Liver (tissue), 8 donors: ENCODE measurements at regions not wholly inside any gene's neighbourhood (a gene's known extent, or its start where the extent isn't known, plus 50 kb on each side); places are given as distances from the start of the nearest gene placed in this dataset.

Experiments
- DNase-seq: peaks from one replicate; pipeline ENCODE4 v3.0.0-alpha.2; 2017; ENCODE audit warnings: low spot score
- H3K27ac ChIP-seq, 2 donors: one replicate each; pipeline ENCODE4 v1.7.0; 2013; ENCODE audit warnings: inconsistent platforms in 2 of 2, low read length in 2 of 2, control low read depth in 1 of 2, low read depth in 1 of 2, mild to moderate bottlenecking in 1 of 2
- H3K27me3 ChIP-seq, 4 donors: one replicate each; pipeline versions ENCODE4 v1.6.1 to v1.7.0; 2013; ENCODE audit warnings: low read length in 3 of 4, inconsistent platforms in 1 of 4, mild to moderate bottlenecking in 1 of 4, moderate library complexity in 1 of 4; ENCODE audit not compliant: control insufficient read depth in 4 of 4, insufficient read depth in 4 of 4
- H3K36me3 ChIP-seq, 4 donors: one replicate each; pipeline versions ENCODE4 v1.6.1 to v1.7.0; 2013; ENCODE audit warnings: low read length in 3 of 4, mild to moderate bottlenecking in 3 of 4, low read depth in 1 of 4, moderate library complexity in 1 of 4; ENCODE audit not compliant: control insufficient read depth in 4 of 4, insufficient read depth in 3 of 4
- H3K4me1 ChIP-seq, 4 donors: one replicate each; pipeline versions ENCODE4 v1.6.1 to v1.7.0; 2013; ENCODE audit warnings: low read length in 3 of 4, mild to moderate bottlenecking in 3 of 4, moderate library complexity in 1 of 4; ENCODE audit not compliant: control insufficient read depth in 4 of 4, insufficient read depth in 4 of 4
- H3K4me3 ChIP-seq, 3 donors: one replicate each; pipeline versions ENCODE4 v1.6.1 to v1.7.0; 2013; ENCODE audit warnings: low read length in 3 of 3, control low read depth in 1 of 3, low read depth in 1 of 3, mild to moderate bottlenecking in 1 of 3
- H3K9ac ChIP-seq, 2 donors: one replicate each; pipeline ENCODE4 v1.7.0; 2013; ENCODE audit warnings: low read length in 2 of 2, mild to moderate bottlenecking in 2 of 2, moderate library complexity in 2 of 2, control low read depth in 1 of 2, low read depth in 1 of 2
- H3K9me3 ChIP-seq, 4 donors: one replicate each; pipeline versions ENCODE4 v1.6.1 to v1.7.0; 2013; ENCODE audit warnings: low read length in 3 of 4; ENCODE audit not compliant: control insufficient read depth in 4 of 4
- ATF3 ChIP-seq: IDR thresholded peaks from 2 replicates; pipeline ENCODE4 v1.6.1; 2016; ENCODE audit warnings: antibody characterized with exemption
- CTCF ChIP-seq: fragments of 150-350 bp; IDR thresholded peaks from 2 replicates; pipeline ENCODE4 v1.5.1; 2017; ENCODE audit warnings: improper control_type of control experiment, low read depth, low read length; ENCODE audit not compliant: missing input control
- EGR1 ChIP-seq, 2 donors: IDR thresholded peaks; 2 replicates each; pipeline ENCODE4 v1.6.1; 2016 to 2018; ENCODE audit warnings: antibody characterized with exemption in 2 of 2, low read depth in 2 of 2
- FOXA1 ChIP-seq: IDR thresholded peaks from 2 replicates; pipeline ENCODE4 v1.6.1; 2016; ENCODE audit warnings: antibody characterized with exemption
- FOXA2 ChIP-seq: IDR thresholded peaks from 2 replicates; pipeline ENCODE4 v1.6.1; 2016; ENCODE audit warnings: antibody characterized with exemption
- HNF4A ChIP-seq, 2 donors: conservative IDR thresholded peaks; 2 replicates each; pipeline ENCODE4 v1.6.1; 2016; ENCODE audit warnings: antibody characterized with exemption in 2 of 2, mild to moderate bottlenecking in 2 of 2
- HNF4G ChIP-seq: IDR thresholded peaks from 2 replicates; pipeline ENCODE4 v1.6.1; 2016; ENCODE audit warnings: antibody characterized with exemption
- JUND ChIP-seq, 2 donors: IDR thresholded peaks; 2 replicates each; pipeline ENCODE4 v1.6.1; 2016; ENCODE audit warnings: antibody characterized with exemption in 2 of 2
- MAX ChIP-seq: IDR thresholded peaks from 2 replicates; pipeline ENCODE4 v1.6.1; 2016; ENCODE audit warnings: antibody characterized with exemption
- NR2F2 ChIP-seq: IDR thresholded peaks from 2 replicates; pipeline ENCODE4 v1.6.1; 2016; ENCODE audit warnings: antibody characterized with exemption
- RAD21 ChIP-seq, 2 donors: IDR thresholded peaks; 2 replicates each; pipeline ENCODE4 v1.6.1; 2016; ENCODE audit warnings: antibody characterized with exemption in 2 of 2, mild to moderate bottlenecking in 2 of 2
- REST ChIP-seq: IDR thresholded peaks from 2 replicates; pipeline ENCODE4 v1.6.1; 2016; ENCODE audit warnings: antibody characterized with exemption, mild to moderate bottlenecking
- RXRA ChIP-seq, 2 donors: IDR thresholded peaks; 2 replicates each; pipeline ENCODE4 v1.6.1; 2017 to 2018; ENCODE audit warnings: antibody characterized with exemption in 2 of 2, mild to moderate bottlenecking in 1 of 2
- SP1 ChIP-seq: IDR thresholded peaks from 2 replicates; pipeline ENCODE4 v1.6.1; 2018; ENCODE audit warnings: antibody characterized with exemption, mild to moderate bottlenecking
- TAF1 ChIP-seq: conservative IDR thresholded peaks from 2 replicates; pipeline ENCODE4 v1.6.1; 2016; ENCODE audit warnings: antibody characterized with exemption, mild to moderate bottlenecking
- YY1 ChIP-seq: IDR thresholded peaks from 2 replicates; pipeline ENCODE4 v1.6.1; 2016; ENCODE audit warnings: antibody characterized with exemption, mild to moderate bottlenecking
- ZBTB33 ChIP-seq: IDR thresholded peaks from 2 replicates; pipeline ENCODE4 v1.6.1; 2016; ENCODE audit warnings: antibody characterized with exemption
- WGBS: extraction: QIAGEN DNeasy Blood & Tissue Kit; methylation state at CpG from one replicate; pipeline ENCODE4 v1.1.7; 2013; 5-methylcytosine and 5-hydroxymethylcytosine counted together
- donor health status: healthy.
- donor health status: healthy.
- donor health status: healthy.
- donor health status: healthy.
- donor health status: healthy.

GRCh38 chr1:192435704-192436103 is 118.9 kb downstream of the RGS21 start:
- WGBS, result 67% methylated on average over 4 of the region's 4 CpGs
- H3K9me3 ChIP-seq, result peaks cover 0 to 4% (median under 1%) of the 10 kb centered on the region in 4 donors
- H3K4me1 ChIP-seq, result no peaks in the 10 kb centered on the region
- TF ChIP-seq FOXA1 (no peak), JUND (IDR thresholded peaks at IDR 0.05) (no peak), ZBTB33 (no peak), HNF4A (conservative IDR thresholded peaks at IDR 0.05) (no peak), RAD21 (IDR thresholded peaks at IDR 0.05) (no peak), TAF1 (no peak), FOXA2 (no peak), MAX (no peak), EGR1 (IDR thresholded peaks at IDR 0.05; ENCODE audit: low read depth in 2 of 2) (no peak), RXRA (IDR thresholded peaks at IDR 0.05) (no peak), SP1 (no peak), CTCF (no peak)
- no peak for DNase-seq
- no peak overlapping the region for H3K27ac ChIP-seq
- no peak overlapping the region for H3K9ac ChIP-seq
- H3K4me3 ChIP-seq, result no peak overlapping the region
- H3K36me3 ChIP-seq, result no peaks in the 10 kb centered on the region
- H3K27me3 ChIP-seq, result peaks cover 0 to 5% (median 1%) of the 10 kb centered on the region in 4 donors

- 67% methylated on average over 8 of the region's 8 CpGs for WGBS
- Histone ChIP-seq H3K4me3 (no peak overlapping the region), H3K9me3 (no peaks in the 10 kb centered on the region), H3K36me3 (no peaks in the 10 kb centered on the region), H3K4me1 (no peaks in the 10 kb centered on the region), H3K27ac (no peak overlapping the region), H3K9ac (no peak overlapping the region), H3K27me3 (peaks cover 0 to 5% (median 1%) of the 10 kb centered on the region in 4 donors)
- DNase-seq, result no peak
- TF ChIP-seq HNF4G (no peak), FOXA2 (no peak), NR2F2 (no peak), HNF4A (conservative IDR thresholded peaks at IDR 0.05) (no peak), ATF3 (no peak), YY1 (no peak), REST (no peak), CTCF (no peak), FOXA1 (no peak), SP1 (no peak)
Measured at GRCh38 chr1:192436441-192437078, 119.8 kb downstream of the RGS21 start.
